ENCODE measurements at regions not wholly inside any gene's neighbourhood (a gene's known extent, or its start where the extent isn't known, plus 50 kb on each side); places are given as distances from the start of the nearest gene placed in this dataset.

DNA sequence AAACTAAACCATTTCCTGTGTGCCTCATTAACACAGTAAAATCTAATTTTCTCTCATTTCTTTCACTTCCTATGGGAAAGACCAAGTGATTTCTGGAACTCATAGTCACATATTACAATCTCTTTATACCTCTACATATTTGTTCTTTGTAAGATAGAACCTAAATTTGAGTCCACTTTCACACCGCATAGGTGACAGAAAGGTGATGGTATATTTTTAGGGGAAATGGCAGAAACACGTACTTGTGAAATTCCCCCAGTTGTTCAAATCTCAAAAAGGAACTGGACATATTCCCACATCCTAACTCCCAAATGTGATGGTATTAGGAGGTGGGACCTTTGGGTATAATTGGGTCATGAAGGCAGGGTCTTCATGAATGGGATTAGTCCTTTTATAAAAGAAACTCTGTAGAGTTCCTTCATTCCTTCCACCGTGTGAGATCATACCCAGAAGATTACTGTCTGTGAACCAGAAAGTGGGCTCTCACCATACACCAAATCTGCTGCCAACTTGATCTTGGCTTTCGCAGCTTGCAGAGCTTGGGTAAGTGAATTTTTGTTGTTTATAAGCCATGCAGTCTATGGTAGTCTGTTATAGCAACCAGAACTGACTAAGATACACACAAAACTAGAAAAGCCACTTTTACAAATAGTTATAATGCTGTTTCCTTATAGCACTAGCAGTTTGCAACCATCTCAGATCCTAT is 542.1 kb downstream of the DSC3 start:
- no peaks in the 10 kb centered on the region for H3K9me3 ChIP-seq (ENCODE audit: control insufficient read depth, insufficient read depth, low read length)
- H3K4me1 ChIP-seq (ENCODE audit: control insufficient read depth, low read length) = no peaks in the 10 kb centered on the region
- H3K27ac ChIP-seq (ENCODE audit: low read depth, low read length) = no peak overlapping the region
- no peaks in the 10 kb centered on the region for H3K79me2 ChIP-seq (ENCODE audit: control insufficient read depth, low read length)
- no peak overlapping the region for H3K4me3 ChIP-seq (ENCODE audit: low read length)
- no peak overlapping the region for H3K4me2 ChIP-seq (ENCODE audit: low read length)
- H3K27me3 ChIP-seq (ENCODE audit: control insufficient read depth, low read length) = no peaks in the 10 kb centered on the region
- H4K20me1 ChIP-seq (ENCODE audit: control insufficient read depth, insufficient read depth, low read depth, low read length) = no peaks in the 10 kb centered on the region
- TF ChIP-seq, protein P1, sequence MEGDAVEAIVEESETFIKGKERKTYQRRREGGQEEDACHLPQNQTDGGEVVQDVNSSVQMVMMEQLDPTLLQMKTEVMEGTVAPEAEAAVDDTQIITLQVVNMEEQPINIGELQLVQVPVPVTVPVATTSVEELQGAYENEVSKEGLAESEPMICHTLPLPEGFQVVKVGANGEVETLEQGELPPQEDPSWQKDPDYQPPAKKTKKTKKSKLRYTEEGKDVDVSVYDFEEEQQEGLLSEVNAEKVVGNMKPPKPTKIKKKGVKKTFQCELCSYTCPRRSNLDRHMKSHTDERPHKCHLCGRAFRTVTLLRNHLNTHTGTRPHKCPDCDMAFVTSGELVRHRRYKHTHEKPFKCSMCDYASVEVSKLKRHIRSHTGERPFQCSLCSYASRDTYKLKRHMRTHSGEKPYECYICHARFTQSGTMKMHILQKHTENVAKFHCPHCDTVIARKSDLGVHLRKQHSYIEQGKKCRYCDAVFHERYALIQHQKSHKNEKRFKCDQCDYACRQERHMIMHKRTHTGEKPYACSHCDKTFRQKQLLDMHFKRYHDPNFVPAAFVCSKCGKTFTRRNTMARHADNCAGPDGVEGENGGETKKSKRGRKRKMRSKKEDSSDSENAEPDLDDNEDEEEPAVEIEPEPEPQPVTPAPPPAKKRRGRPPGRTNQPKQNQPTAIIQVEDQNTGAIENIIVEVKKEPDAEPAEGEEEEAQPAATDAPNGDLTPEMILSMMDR (IDR thresholded peaks at IDR 0.05; ENCODE audit: low read depth, low read length, poor library complexity, severe bottlenecking) = no peak
- no peak for TF ChIP-seq EZH2phosphoT487 (IDR thresholded peaks at IDR 0.05; ENCODE audit: borderline replicate concordance, low read length)
- H3K36me3 ChIP-seq (ENCODE audit: control insufficient read depth, low read length) = no peaks in the 10 kb centered on the region
- no peaks in the 10 kb centered on the region for H3K9me2 ChIP-seq (replicated peaks; ENCODE audit: control insufficient read depth, low read length)
- no peaks in the 10 kb centered on the region for H3F3A ChIP-seq (ENCODE audit: control insufficient read depth, insufficient read depth)

DNA sequence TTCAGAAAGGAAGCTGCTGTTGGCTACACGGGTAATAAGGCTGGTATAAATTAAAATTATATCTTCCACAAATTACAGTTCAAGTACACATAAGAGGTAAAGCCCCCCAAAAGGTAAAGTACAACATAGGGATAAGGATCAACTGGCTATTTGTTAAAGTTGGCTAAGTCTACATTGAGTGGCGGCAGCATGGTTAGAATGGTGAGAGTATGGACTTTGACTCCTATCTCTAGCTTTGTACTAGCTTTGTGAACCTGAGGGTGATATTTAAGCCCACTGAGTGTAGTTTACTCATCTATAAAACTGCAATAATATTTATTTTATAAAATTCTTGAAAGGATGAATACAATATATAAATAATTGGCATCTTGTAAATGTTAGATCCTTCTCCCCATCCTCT is 542.8 kb downstream of the DSC3 start:
- Histone ChIP-seq H3K9me3 (ENCODE audit: control insufficient read depth, insufficient read depth, low read length) (no peaks in the 10 kb centered on the region), H3K4me3 (ENCODE audit: low read length) (no peak overlapping the region)
- TF ChIP-seq, protein P1 (IDR thresholded peaks at IDR 0.05; ENCODE audit: low read depth, low read length, poor library complexity, severe bottlenecking) = no peak
- TF ChIP-seq EZH2phosphoT487 (IDR thresholded peaks at IDR 0.05; ENCODE audit: borderline replicate concordance, low read length) = no peak

DNA sequence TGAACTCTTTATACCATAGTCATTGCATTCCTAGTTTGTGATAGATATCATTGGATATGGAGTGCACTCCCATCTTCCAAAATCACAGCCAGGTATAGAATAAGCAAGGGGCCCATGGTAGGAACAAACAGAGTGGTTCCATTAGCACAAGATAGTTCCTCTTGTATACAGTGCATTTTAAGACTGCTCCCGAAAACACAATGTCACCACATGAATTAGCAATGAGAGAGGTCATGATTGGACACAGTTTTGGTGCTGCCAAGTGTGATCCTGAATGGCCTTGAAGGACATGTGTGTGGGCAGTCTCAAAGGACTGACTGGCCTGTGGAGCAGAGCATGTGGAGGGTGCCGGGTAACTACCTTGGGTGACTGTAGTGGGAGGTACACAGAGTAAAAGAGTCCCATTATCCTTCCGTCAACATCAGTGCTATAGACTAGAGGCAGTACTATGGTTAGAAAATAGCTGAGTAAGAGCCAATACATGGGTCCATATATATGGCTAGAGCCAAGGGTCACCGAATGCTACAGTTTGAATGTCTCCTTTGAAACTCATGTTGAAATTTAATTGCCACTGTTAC is 549.9 kb downstream of the DSC3 start:
- H3K9me2 ChIP-seq (replicated peaks; ENCODE audit: control insufficient read depth, low read length) = no peaks in the 10 kb centered on the region
- no peaks in the 10 kb centered on the region for H3F3A ChIP-seq (ENCODE audit: control insufficient read depth, insufficient read depth)
- H3K4me2 ChIP-seq (ENCODE audit: low read length) = no peak overlapping the region

More for the DNA sequence above, 542.8 kb downstream of the DSC3 start:
- H3K27ac ChIP-seq (ENCODE audit: low read depth, low read length) = no peak overlapping the region
- H3K4me1 ChIP-seq (ENCODE audit: control insufficient read depth, low read length) = no peaks in the 10 kb centered on the region
- H3K27me3 ChIP-seq (ENCODE audit: control insufficient read depth, low read length) = no peaks in the 10 kb centered on the region
- H3F3A ChIP-seq (ENCODE audit: control insufficient read depth, insufficient read depth) = no peaks in the 10 kb centered on the region
- H3K4me2 ChIP-seq (ENCODE audit: low read length) = no peak overlapping the region
- no peaks in the 10 kb centered on the region for H3K36me3 ChIP-seq (ENCODE audit: control insufficient read depth, low read length)
- no peaks in the 10 kb centered on the region for H3K79me2 ChIP-seq (ENCODE audit: control insufficient read depth, low read length)
- H4K20me1 ChIP-seq (ENCODE audit: control insufficient read depth, insufficient read depth, low read depth, low read length) = no peaks in the 10 kb centered on the region
- H3K9me2 ChIP-seq (replicated peaks; ENCODE audit: control insufficient read depth, low read length) = no peaks in the 10 kb centered on the region

More for the DNA sequence above, 549.9 kb downstream of the DSC3 start:
- Histone ChIP-seq H3K27ac (ENCODE audit: low read depth, low read length) (no peak overlapping the region), H3K4me3 (ENCODE audit: low read length) (no peak overlapping the region), H3K36me3 (ENCODE audit: control insufficient read depth, low read length) (no peaks in the 10 kb centered on the region), H4K20me1 (ENCODE audit: control insufficient read depth, insufficient read depth, low read depth, low read length) (no peaks in the 10 kb centered on the region), H3K79me2 (ENCODE audit: control insufficient read depth, low read length) (no peaks in the 10 kb centered on the region), H3K9me3 (ENCODE audit: control insufficient read depth, insufficient read depth, low read length) (no peaks in the 10 kb centered on the region), H3K4me1 (ENCODE audit: control insufficient read depth, low read length) (no peaks in the 10 kb centered on the region), H3K27me3 (ENCODE audit: control insufficient read depth, low read length) (no peaks in the 10 kb centered on the region)
- TF ChIP-seq, protein P1 (IDR thresholded peaks at IDR 0.05; ENCODE audit: low read depth, low read length, poor library complexity, severe bottlenecking) = no peak
- TF ChIP-seq EZH2phosphoT487 (IDR thresholded peaks at IDR 0.05; ENCODE audit: borderline replicate concordance, low read length) = no peak

All from DOHH2 (cell line).